Gastrocnemius medialis (tissue), 4 donors: ENCODE measurements at regions not wholly inside any gene's neighbourhood (a gene's known extent, or its start where the extent isn't known, plus 50 kb on each side); places are given as distances from the start of the nearest gene placed in this dataset.

Experiments used
- ATAC-seq, 2 donors: fragments of 150-250 bp; one replicate each; pipeline ENCODE4 v1.9.1; 2016
- DNase-seq, 2 donors: peaks; one replicate each; pipeline ENCODE4 v3.0.0-alpha.2; 2019
- H3K27ac ChIP-seq, 4 donors: fragments of 200-600 bp; sonication (generic); 1 replicate in 1 of 4; 2 replicates in 3 of 4; pipeline ENCODE4 v1.5.1; 2016 to 2018; ENCODE audit warnings: mild to moderate bottlenecking in 2 of 4, moderate library complexity in 1 of 4
- H3K27me3 ChIP-seq, 3 donors: fragments of 200-600 bp; sonication (generic) in 2 of 3; 1 replicate in 1 of 3; 2 replicates in 2 of 3; pipeline versions ENCODE4 v1.5.1 to v1.6.0; 2016 to 2019; ENCODE audit warnings: mild to moderate bottlenecking in 1 of 3, moderate library complexity in 1 of 3
- H3K36me3 ChIP-seq, 2 donors: fragments of 200-600 bp; sonication (generic) in 1 of 2; one replicate each; pipeline ENCODE4 v1.5.1; 2017 to 2018
- H3K4me1 ChIP-seq, 2 donors: fragments of 200-600 bp; sonication (generic) in 1 of 2; one replicate each; pipeline ENCODE4 v1.5.1; 2016 to 2017; ENCODE audit warnings: mild to moderate bottlenecking in 2 of 2
- H3K4me3 ChIP-seq, 4 donors: fragments of 200-600 bp; sonication (generic) in 3 of 4; 1 replicate in 1 of 4; 2 replicates in 3 of 4; pipeline ENCODE4 v1.5.1; 2016 to 2019; ENCODE audit warnings: mild to moderate bottlenecking in 2 of 4
- H3K9me3 ChIP-seq, 3 donors: fragments of 200-600 bp; sonication (generic) in 2 of 3; 1 replicate in 1 of 3; 2 replicates in 2 of 3; pipeline ENCODE4 v1.5.1; 2016 to 2019
- POLR2A ChIP-seq, 2 donors: fragments of 450-650 bp; IDR thresholded peaks; one replicate each; pipeline ENCODE4 v1.6.1; 2017; ENCODE audit warnings: antibody characterized with exemption in 2 of 2, mild to moderate bottlenecking in 2 of 2, moderate library complexity in 2 of 2
- in situ Hi-C, 4 donors: fragments of 200-750 bp; cut with MboI; loops; one replicate each; pipeline versions ENCODE4 v1.15.0 to v1.8.0; 2017; ENCODE audit warnings: low sequenced_read_pairs in 4 of 4
- intact Hi-C: fragments of 100-400 bp; cut with DNase I; formaldehyde crosslinking; loops from one replicate; pipeline ENCODE4 v1.15.1; 2023; ENCODE audit warnings: low total_unique reads
- TF ChIP-seq, protein P1 (sequence below), 5 experiments: fragments of 450-650 bp in 3 of 5; fragments of 200-600 bp in 2 of 5; sonication (generic) in 2 of 5; IDR thresholded peaks in 4 of 5; conservative IDR thresholded peaks in 1 of 5; 1 replicate in 4 of 5; 2 replicates in 1 of 5; pipeline ENCODE4 v1.5.1; 2016 to 2019; ENCODE audit warnings: antibody characterized with exemption in 5 of 5, mild to moderate bottlenecking in 3 of 5, moderate library complexity in 3 of 5

DNA sequence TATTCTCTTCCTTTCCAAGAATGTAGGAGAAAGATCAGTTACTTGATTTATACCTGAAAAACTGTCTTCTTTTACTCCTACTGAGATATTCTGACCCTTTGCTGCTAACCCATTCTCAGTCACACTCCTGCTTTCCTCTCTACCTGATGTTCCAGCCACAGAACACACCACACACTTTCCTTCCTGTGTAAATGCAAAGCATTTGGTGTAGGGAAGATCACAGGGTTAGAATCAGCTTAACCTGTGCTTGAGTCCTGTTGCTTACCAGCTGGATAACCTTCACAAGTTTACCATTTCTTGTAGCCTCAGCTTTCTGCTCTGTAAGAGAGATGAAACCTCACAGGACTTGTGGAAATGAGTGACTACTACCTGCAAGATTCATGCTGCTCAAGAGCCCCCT, 489.8 kb upstream of the GOLIM4 start:
- ATAC-seq: no peak
- no peaks in the 10 kb centered on the region for H3K27me3 ChIP-seq
- DNase-seq: no peak
- no peaks in the 10 kb centered on the region for H3K36me3 ChIP-seq
- H3K27ac ChIP-seq: no peak overlapping the region
- intact Hi-C loops (no loop called here), in situ Hi-C loops (no loop called here)
- no peak overlapping the region for H3K4me3 ChIP-seq
- TF ChIP-seq POLR2A (IDR thresholded peaks at IDR 0.05): no peak
- TF ChIP-seq, protein P1, sequence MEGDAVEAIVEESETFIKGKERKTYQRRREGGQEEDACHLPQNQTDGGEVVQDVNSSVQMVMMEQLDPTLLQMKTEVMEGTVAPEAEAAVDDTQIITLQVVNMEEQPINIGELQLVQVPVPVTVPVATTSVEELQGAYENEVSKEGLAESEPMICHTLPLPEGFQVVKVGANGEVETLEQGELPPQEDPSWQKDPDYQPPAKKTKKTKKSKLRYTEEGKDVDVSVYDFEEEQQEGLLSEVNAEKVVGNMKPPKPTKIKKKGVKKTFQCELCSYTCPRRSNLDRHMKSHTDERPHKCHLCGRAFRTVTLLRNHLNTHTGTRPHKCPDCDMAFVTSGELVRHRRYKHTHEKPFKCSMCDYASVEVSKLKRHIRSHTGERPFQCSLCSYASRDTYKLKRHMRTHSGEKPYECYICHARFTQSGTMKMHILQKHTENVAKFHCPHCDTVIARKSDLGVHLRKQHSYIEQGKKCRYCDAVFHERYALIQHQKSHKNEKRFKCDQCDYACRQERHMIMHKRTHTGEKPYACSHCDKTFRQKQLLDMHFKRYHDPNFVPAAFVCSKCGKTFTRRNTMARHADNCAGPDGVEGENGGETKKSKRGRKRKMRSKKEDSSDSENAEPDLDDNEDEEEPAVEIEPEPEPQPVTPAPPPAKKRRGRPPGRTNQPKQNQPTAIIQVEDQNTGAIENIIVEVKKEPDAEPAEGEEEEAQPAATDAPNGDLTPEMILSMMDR (IDR thresholded peaks at IDR 0.05 in 4 of 5, conservative IDR thresholded peaks at IDR 0.05 in 1 of 5): no peak
- H3K4me1 ChIP-seq: no peaks in the 10 kb centered on the region
- no peaks in the 10 kb centered on the region for H3K9me3 ChIP-seq

DNA sequence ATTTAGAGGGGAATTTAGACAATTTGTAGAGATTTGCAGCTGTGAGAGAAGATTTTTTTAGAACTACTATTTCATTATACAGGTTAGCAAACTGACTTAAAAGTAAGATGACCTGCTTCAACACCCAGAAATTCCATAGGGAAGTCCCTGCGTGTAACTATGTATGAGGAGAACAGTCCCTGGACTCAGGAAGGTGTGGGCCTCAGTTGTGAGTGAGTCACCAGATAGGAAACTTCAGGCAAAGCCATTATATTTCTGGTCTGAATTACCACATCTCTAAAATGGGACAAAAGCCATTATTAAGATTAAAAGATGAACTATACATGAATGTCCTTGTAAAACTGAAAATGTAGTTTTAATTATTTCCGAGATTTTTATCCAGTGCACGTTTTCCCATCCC, 488.3 kb upstream of the GOLIM4 start:
- in situ Hi-C loops: no loop called here

DNA sequence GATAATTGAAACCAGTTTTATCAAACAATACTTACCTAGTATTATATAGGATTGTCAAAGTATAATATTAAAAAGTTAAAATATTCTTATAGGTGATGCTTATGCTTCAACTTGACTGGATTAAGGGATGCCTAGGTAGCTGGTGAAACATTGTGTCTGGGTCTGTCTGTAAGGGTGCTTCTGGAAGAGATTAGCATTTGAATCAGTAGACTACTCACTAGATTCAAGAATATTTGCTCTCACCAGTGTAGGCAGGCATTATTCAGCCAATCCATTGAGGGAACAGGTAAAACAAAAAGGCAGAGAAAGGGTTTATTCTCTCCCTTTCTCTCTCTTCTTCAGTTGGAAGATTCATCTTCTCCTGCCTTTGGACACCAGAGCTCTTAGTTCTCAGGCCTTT, 486.8 kb upstream of the GOLIM4 start:
- H3K4me1 ChIP-seq: no peaks in the 10 kb centered on the region
- ATAC-seq (no peak), DNase-seq (no peak)
- TF ChIP-seq, protein P1 (IDR thresholded peaks at IDR 0.05 in 4 of 5, conservative IDR thresholded peaks at IDR 0.05 in 1 of 5): no peak
- no peak for TF ChIP-seq POLR2A (IDR thresholded peaks at IDR 0.05)
- H3K9me3 ChIP-seq: no peaks in the 10 kb centered on the region
- H3K27me3 ChIP-seq: no peaks in the 10 kb centered on the region
- in situ Hi-C loops: no loop called here
- intact Hi-C loops: no loop called here
- no peak overlapping the region for H3K27ac ChIP-seq
- no peak overlapping the region for H3K4me3 ChIP-seq
- no peaks in the 10 kb centered on the region for H3K36me3 ChIP-seq

More for the DNA sequence above, 488.3 kb upstream of the GOLIM4 start:
- ATAC-seq (no peak), DNase-seq (no peak)
- no peaks in the 10 kb centered on the region for H3K36me3 ChIP-seq
- H3K4me3 ChIP-seq: no peak overlapping the region
- H3K4me1 ChIP-seq: no peaks in the 10 kb centered on the region
- H3K27ac ChIP-seq: no peak overlapping the region
- no peak for TF ChIP-seq POLR2A (IDR thresholded peaks at IDR 0.05)
- TF ChIP-seq, protein P1 (IDR thresholded peaks at IDR 0.05 in 4 of 5, conservative IDR thresholded peaks at IDR 0.05 in 1 of 5): no peak
- no peaks in the 10 kb centered on the region for H3K9me3 ChIP-seq
- no peaks in the 10 kb centered on the region for H3K27me3 ChIP-seq
- intact Hi-C loops: no loop called here

DNA sequence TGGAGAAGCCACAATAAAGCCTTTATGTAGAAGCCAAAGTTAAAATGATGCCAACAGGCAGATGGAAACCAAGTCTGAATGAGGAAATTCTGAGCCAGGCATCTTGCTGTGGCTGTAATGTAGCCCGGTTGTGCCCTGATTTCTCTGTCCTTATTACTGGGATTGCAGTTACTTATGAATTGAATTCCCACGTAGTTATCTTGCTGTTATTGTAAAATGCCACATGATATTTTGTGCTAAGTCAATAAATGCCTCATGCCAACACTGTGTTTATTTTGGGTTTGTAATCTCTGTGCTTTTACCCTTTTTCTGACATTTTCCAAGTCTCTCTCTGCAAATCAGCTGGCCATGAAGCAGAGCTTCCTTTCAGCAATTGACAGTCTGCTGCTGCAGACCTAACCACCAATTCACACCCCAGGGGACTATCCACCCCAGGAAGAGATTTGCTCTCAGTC, 486.1 kb upstream of the GOLIM4 start:
- H3K27ac ChIP-seq: no peak overlapping the region
- H3K9me3 ChIP-seq: no peaks in the 10 kb centered on the region
- in situ Hi-C loops: no loop called here
- TF ChIP-seq, protein P1 (IDR thresholded peaks at IDR 0.05 in 4 of 5, conservative IDR thresholded peaks at IDR 0.05 in 1 of 5): no peak
- TF ChIP-seq POLR2A (IDR thresholded peaks at IDR 0.05): no peak
- H3K27me3 ChIP-seq: no peaks in the 10 kb centered on the region
- H3K4me3 ChIP-seq: no peak overlapping the region
- H3K36me3 ChIP-seq: no peaks in the 10 kb centered on the region
- DNase-seq: no peak
- no peaks in the 10 kb centered on the region for H3K4me1 ChIP-seq
- ATAC-seq: no peak
- intact Hi-C loops: no loop called here

DNA sequence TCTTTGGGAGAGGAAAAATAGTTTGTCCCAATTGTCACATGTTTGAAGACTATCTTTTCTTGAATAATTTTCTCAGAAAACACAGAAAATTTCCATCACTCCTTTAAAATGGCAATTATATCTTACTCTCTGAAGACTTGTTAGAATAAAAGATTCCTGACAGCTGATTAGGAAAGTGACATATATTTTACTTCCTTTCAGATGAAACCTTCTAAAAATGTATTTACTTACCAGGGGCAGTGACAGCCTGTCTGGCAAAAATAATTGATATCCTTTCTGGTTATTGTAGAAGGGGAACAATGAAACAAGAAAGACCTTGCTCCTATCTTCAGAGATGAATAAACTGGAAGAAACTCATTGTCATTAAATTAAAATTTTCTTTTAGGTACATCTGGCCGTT, 483.3 kb upstream of the GOLIM4 start:
- Histone ChIP-seq H3K27ac (no peak overlapping the region), H3K27me3 (no peaks in the 10 kb centered on the region), H3K4me3 (no peak overlapping the region), H3K36me3 (no peaks in the 10 kb centered on the region), H3K4me1 (no peaks in the 10 kb centered on the region), H3K9me3 (no peaks in the 10 kb centered on the region)
- intact Hi-C loops: no loop called here
- in situ Hi-C loops: no loop called here
- no peak for DNase-seq
- no peak for ATAC-seq
- TF ChIP-seq, protein P1 (IDR thresholded peaks at IDR 0.05 in 4 of 5, conservative IDR thresholded peaks at IDR 0.05 in 1 of 5): no peak
- no peak for TF ChIP-seq POLR2A (IDR thresholded peaks at IDR 0.05)
